ENCODE measurements at regions not wholly inside any gene's neighbourhood (a gene's known extent, or its start where the extent isn't known, plus 50 kb on each side); places are given as distances from the start of the nearest gene placed in this dataset.

- H3K27me3 ChIP-seq (ENCODE audit: insufficient read depth, poor library complexity, severe bottlenecking), result no peaks in the 10 kb centered on the region
- H3K4me3 ChIP-seq (replicated peaks; ENCODE audit: insufficient read depth, low read length), result no peak overlapping the region
- no peak for DNase-seq (ENCODE audit: low read depth in 1 of 2, low spot score in 1 of 2)
- H3K27ac ChIP-seq (replicated peaks), result no peak overlapping the region
- TF ChIP-seq POLR2AphosphoS5 (IDR thresholded peaks at IDR 0.05; ENCODE audit: low read depth) (no peak), REST (IDR thresholded peaks at IDR 0.05; ENCODE audit: insufficient replicate concordance, low read depth) (no peak), GABPA (IDR thresholded peaks at IDR 0.05; ENCODE audit: low read depth) (no peak), CTCF (IDR thresholded peaks at IDR 0.05; ENCODE audit: insufficient read depth, low read length) (no peak), SPI1 (IDR thresholded peaks at IDR 0.05; ENCODE audit: borderline replicate concordance, low read depth) (no peak)
These were observed 268.2 kb upstream of the PPARGC1A start for GRCh38 chr4:24158031-24158430.

- Histone ChIP-seq H3K27ac (replicated peaks) (no peak overlapping the region), H3K27me3 (ENCODE audit: insufficient read depth, poor library complexity, severe bottlenecking) (no peaks in the 10 kb centered on the region), H3K4me3 (replicated peaks; ENCODE audit: insufficient read depth, low read length) (no peak overlapping the region)
- TF ChIP-seq POLR2AphosphoS5 (IDR thresholded peaks at IDR 0.05; ENCODE audit: low read depth) (no peak), REST (IDR thresholded peaks at IDR 0.05; ENCODE audit: insufficient replicate concordance, low read depth) (no peak), CTCF (IDR thresholded peaks at IDR 0.05; ENCODE audit: insufficient read depth, low read length) (no peak), SPI1 (IDR thresholded peaks at IDR 0.05; ENCODE audit: borderline replicate concordance, low read depth) (no peak), GABPA (IDR thresholded peaks at IDR 0.05; ENCODE audit: low read depth) (no peak)
- no peak for DNase-seq (ENCODE audit: low read depth in 1 of 2, low spot score in 1 of 2)
These were observed 260.2 kb upstream of the PPARGC1A start for GRCh38 chr4:24150034-24150433.

- no peak overlapping the region for H3K27ac ChIP-seq (replicated peaks)
- no peaks in the 10 kb centered on the region for H3K27me3 ChIP-seq (ENCODE audit: insufficient read depth, poor library complexity, severe bottlenecking)
- H3K4me3 ChIP-seq (replicated peaks; ENCODE audit: insufficient read depth, low read length), result no peak overlapping the region
- no peak for TF ChIP-seq CTCF (IDR thresholded peaks at IDR 0.05; ENCODE audit: insufficient read depth, low read length)
- DNase-seq (ENCODE audit: low read depth in 1 of 2, low spot score in 1 of 2), result no peak
These were observed 256.3 kb upstream of the PPARGC1A start for GRCh38 chr4:24146127-24146526.

- DNase-seq (ENCODE audit: low read depth in 1 of 2, low spot score in 1 of 2), result no peak
- no peaks in the 10 kb centered on the region for H3K27me3 ChIP-seq (ENCODE audit: insufficient read depth, poor library complexity, severe bottlenecking)
- TF ChIP-seq GABPA (IDR thresholded peaks at IDR 0.05; ENCODE audit: low read depth) (no peak), REST (IDR thresholded peaks at IDR 0.05; ENCODE audit: insufficient replicate concordance, low read depth) (no peak), CTCF (IDR thresholded peaks at IDR 0.05; ENCODE audit: insufficient read depth, low read length) (no peak), SPI1 (IDR thresholded peaks at IDR 0.05; ENCODE audit: borderline replicate concordance, low read depth) (no peak), POLR2AphosphoS5 (IDR thresholded peaks at IDR 0.05; ENCODE audit: low read depth) (no peak)
- H3K4me3 ChIP-seq (replicated peaks; ENCODE audit: insufficient read depth, low read length), result no peak overlapping the region
- no peak overlapping the region for H3K27ac ChIP-seq (replicated peaks)
These were observed 255.7 kb upstream of the PPARGC1A start for GRCh38 chr4:24145591-24145990.

Data from HL-60 (cell line).